NCI-H82 treated with DMSO at 0.1 percent for 48 hours (cell line): ENCODE measurements at regions not wholly inside any gene's neighbourhood (a gene's known extent, or its start where the extent isn't known, plus 50 kb on each side); places are given as distances from the start of the nearest gene placed in this dataset.

Source experiments
- DNase-seq: peaks from one replicate; lab custom pipeline; 2025; ENCODE audit not compliant: unreplicated experiment; lab: John Stamatoyannopoulos, UW

GRCh38 chr17:77361986-77362620 lies 221.3 kb downstream of the SEC14L1 start:
- no peak for DNase-seq

- no peak for DNase-seq
Observed at GRCh38 chr17:77363821-77364361, 223.1 kb downstream of the SEC14L1 start.

GRCh38 chr17:77364381-77364911 lies 223.7 kb downstream of the SEC14L1 start:
- no peak for DNase-seq

GRCh38 chr17:77364941-77365583 lies 224.3 kb downstream of the SEC14L1 start:
- no peak for DNase-seq

- no peak for DNase-seq
Observed at GRCh38 chr17:77365584-77366186, 224.9 kb downstream of the SEC14L1 start.

- DNase-seq, result no peak
Observed at GRCh38 chr17:77366206-77366557, 225.4 kb downstream of the SEC14L1 start.

- no peak for DNase-seq
Observed at GRCh38 chr17:77366558-77367245, 225.9 kb downstream of the SEC14L1 start.

GRCh38 chr17:77369544-77369971 lies 228.8 kb downstream of the SEC14L1 start:
- no peak for DNase-seq

GRCh38 chr17:77370586-77370985 lies 229.8 kb downstream of the SEC14L1 start:
- DNase-seq, result no peak

- no peak for DNase-seq
Observed at GRCh38 chr17:77371117-77371887, 230.5 kb downstream of the SEC14L1 start.

- no peak for DNase-seq
Observed at GRCh38 chr17:77371888-77372443, 231.2 kb downstream of the SEC14L1 start.

GRCh38 chr17:77372444-77373298 lies 231.9 kb downstream of the SEC14L1 start:
- DNase-seq, result peak; percentile 29

GRCh38 chr17:77373299-77374169 lies 232.8 kb downstream of the SEC14L1 start:
- DNase-seq, result no peak

GRCh38 chr17:77374170-77374936 lies 233.6 kb downstream of the SEC14L1 start:
- DNase-seq, result peak; percentile 75

- DNase-seq, result no peak
Observed at GRCh38 chr17:77375108-77375916, 234.5 kb downstream of the SEC14L1 start.

GRCh38 chr17:77375917-77376651 lies 235.3 kb downstream of the SEC14L1 start:
- peak; percentile 61 for DNase-seq
